Left lung (tissue), 4 donors: ENCODE measurements at regions not wholly inside any gene's neighbourhood (a gene's known extent, or its start where the extent isn't known, plus 50 kb on each side); places are given as distances from the start of the nearest gene placed in this dataset.

Experiments used
- ATAC-seq: fragments of 200-7000 bp; cut with Tn5 transposase; one replicate; pipeline ENCODE4 v1.9.1; 2020; ENCODE audit warnings: moderate library complexity
- DNase-seq, 4 donors: peaks; one replicate each; pipeline ENCODE4 v3.0.0-alpha.2; 2013 to 2020
- H3K27ac ChIP-seq, 2 donors: fragments of 200-600 bp; sonication (generic) in 1 of 2; one replicate each; pipeline versions ENCODE4 v1.5.0 to v1.8.0; 2020 to 2021
- H3K27me3 ChIP-seq, 2 donors: fragments of 200-600 bp; sonication (generic) in 1 of 2; one replicate each; pipeline versions ENCODE4 v1.5.0 to v1.8.0; 2020 to 2021
- H3K36me3 ChIP-seq, 2 donors: fragments of 200-600 bp; sonication (generic) in 1 of 2; one replicate each; pipeline versions ENCODE4 v1.5.0 to v1.8.0; 2020 to 2021
- H3K4me1 ChIP-seq, 2 donors: fragments of 200-600 bp; one replicate each; pipeline ENCODE4 v1.8.0; 2021
- H3K4me3 ChIP-seq, 2 donors: fragments of 200-600 bp; sonication (generic) in 1 of 2; one replicate each; pipeline versions ENCODE4 v1.5.0 to v1.8.0; 2020 to 2021; ENCODE audit warnings: mild to moderate bottlenecking in 1 of 2
- H3K9me3 ChIP-seq, 2 donors: fragments of 200-600 bp; sonication (generic) in 1 of 2; one replicate each; pipeline versions ENCODE4 v1.5.0 to v1.8.0; 2020 to 2021
- intact Hi-C, 2 donors: fragments of 100-400 bp; cut with DNase I; formaldehyde crosslinking; loops; one replicate each; pipeline versions ENCODE4 v1.11.2 to v1.14.2; 2022
- TF ChIP-seq, protein P1 (sequence below), 2 donors: fragments of 200-600 bp; sonication (generic) in 1 of 2; IDR thresholded peaks; one replicate each; pipeline versions ENCODE4 v1.5.0 to v1.8.0; 2021; ENCODE audit warnings: antibody characterized with exemption in 2 of 2
- donor health status: DM: no; HTN: yes; CAD: no.
- donor health status: DM: no; HTN: no; CAD: no.

DNA sequence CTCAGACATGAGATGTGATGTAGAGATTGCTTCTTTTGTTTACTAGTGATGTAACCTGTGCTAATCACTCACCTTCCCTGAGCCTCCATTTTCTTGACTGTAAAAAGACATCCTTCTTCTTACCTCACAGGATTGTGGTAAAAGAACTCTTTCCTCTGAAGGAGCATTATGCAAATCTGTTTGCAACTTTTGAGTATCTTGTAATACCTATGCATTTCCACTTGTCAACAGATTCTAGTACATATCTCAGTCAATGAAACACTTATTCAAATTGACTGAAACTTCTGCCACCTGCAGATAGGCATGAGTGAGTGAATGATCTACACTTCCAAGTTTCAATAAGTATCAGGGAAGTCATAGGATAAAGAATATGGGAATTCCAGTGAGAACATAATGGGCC is 174.7 kb downstream of the HHIPL2 start:
- intact Hi-C loops = no loop called here
- Histone ChIP-seq H3K4me1 (no peaks in the 10 kb centered on the region), H3K27ac (no peak overlapping the region), H3K36me3 (no peaks in the 10 kb centered on the region), H3K4me3 (no peak overlapping the region), H3K27me3 (no peaks in the 10 kb centered on the region), H3K9me3 (no peaks in the 10 kb centered on the region)
- ATAC-seq (no peak), DNase-seq (no peak)
- TF ChIP-seq, protein P1, sequence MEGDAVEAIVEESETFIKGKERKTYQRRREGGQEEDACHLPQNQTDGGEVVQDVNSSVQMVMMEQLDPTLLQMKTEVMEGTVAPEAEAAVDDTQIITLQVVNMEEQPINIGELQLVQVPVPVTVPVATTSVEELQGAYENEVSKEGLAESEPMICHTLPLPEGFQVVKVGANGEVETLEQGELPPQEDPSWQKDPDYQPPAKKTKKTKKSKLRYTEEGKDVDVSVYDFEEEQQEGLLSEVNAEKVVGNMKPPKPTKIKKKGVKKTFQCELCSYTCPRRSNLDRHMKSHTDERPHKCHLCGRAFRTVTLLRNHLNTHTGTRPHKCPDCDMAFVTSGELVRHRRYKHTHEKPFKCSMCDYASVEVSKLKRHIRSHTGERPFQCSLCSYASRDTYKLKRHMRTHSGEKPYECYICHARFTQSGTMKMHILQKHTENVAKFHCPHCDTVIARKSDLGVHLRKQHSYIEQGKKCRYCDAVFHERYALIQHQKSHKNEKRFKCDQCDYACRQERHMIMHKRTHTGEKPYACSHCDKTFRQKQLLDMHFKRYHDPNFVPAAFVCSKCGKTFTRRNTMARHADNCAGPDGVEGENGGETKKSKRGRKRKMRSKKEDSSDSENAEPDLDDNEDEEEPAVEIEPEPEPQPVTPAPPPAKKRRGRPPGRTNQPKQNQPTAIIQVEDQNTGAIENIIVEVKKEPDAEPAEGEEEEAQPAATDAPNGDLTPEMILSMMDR (IDR thresholded peaks at IDR 0.05) = no peak

DNA sequence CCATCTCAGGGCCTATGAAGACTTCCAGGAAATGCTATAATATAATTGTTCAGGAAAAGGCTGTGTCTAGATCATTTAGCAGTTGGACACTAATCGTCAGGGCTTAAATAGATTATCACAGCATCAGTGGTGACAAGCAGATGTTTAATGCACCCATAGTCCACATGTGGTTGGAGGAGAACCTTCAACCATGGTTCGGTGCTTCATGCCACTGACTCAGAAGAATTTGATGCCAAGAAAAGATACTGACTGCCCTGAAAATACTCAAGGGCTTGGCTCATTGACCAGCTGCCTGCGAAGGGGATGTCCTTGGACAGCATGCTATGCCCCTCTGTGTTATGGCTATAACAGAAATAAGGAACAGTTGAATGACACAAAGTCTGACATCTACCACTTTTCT is 175.7 kb downstream of the HHIPL2 start:
- ATAC-seq (no peak), DNase-seq (no peak)
- H3K27ac ChIP-seq = no peak overlapping the region
- TF ChIP-seq, protein P1 (IDR thresholded peaks at IDR 0.05) = no peak
- no peaks in the 10 kb centered on the region for H3K36me3 ChIP-seq
- no peaks in the 10 kb centered on the region for H3K9me3 ChIP-seq
- H3K4me3 ChIP-seq = no peak overlapping the region
- H3K27me3 ChIP-seq = no peaks in the 10 kb centered on the region
- H3K4me1 ChIP-seq = no peaks in the 10 kb centered on the region
- intact Hi-C loops = no loop called here

DNA sequence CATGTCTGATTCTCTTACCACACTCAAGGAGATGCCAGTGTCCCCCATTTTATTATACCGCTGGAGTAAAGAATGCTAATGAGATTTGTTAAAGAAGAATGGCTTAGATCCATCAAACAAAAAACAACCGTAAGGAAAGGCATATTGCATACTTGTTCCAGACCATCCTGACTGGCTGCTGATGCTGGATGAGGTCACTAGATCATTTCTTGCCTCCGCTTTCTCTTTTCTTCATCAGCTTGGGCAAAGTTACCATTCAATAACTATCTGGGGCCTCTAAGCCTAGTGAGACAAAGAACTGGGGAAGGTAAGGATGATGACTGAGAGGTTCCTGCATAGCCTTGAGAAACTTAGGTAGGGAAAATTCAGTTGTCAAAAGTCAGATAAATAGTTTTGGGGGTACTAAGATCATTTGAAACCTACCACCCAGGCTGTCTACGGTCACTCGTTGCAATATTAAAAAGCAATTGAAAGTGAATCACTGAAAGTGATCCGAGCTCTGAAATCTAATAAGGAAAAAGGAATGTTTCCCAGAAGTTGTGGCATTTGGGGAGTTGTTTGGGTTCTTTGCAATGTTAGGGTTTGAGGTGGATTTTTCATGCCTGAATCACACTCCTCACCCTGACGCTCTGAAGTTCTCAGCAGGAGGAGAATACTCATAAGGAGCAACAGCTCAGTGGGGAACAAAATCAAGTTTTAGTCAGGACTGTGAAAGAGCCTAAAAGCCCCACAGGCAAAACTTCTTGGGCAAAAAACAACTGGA is 176.8 kb downstream of the HHIPL2 start:
- H3K36me3 ChIP-seq = no peaks in the 10 kb centered on the region

DNA sequence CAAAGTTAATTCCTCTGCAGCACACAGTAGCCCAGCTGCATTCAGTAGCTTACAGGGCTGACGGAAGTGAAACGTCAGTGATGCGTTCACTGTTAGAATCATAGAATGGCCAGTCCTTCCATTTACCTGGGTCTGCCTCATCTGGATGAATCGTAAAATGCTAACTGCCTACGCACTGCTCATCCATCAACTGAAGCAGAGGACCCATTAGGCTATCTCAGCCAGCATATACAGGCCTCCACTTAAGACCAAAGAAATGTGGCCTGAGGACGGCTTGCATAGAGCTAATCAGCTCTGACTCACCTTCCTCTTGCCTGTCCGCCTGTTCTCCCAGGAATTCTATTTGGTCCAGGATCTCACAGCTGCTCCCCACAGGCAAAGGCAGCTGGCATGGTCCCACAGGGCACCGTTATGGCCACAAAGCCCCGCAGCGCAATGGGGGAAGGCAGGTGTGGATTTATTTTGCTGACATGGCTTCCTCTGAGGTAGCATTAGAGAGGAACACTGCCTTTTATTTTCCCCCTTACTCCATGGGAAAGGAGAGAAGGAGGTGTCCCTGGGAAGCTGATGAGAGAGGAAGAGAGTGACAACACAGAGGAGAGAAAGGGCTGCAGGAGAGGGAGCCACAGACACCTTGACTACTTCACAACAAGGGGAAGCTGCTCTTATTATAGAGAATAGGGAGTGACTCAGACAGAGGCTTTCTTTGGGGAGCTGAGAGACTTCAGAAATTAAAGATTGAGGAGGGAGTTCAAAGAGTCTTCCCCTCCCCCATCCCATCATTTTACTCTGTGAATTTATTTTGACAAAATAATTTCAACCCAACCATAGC is 177.6 kb downstream of the HHIPL2 start:
- TF ChIP-seq, protein P1 (IDR thresholded peaks at IDR 0.05) = no peak
- Histone ChIP-seq H3K4me1 (no peaks in the 10 kb centered on the region), H3K4me3 (no peak overlapping the region), H3K36me3 (no peaks in the 10 kb centered on the region), H3K27me3 (no peaks in the 10 kb centered on the region), H3K9me3 (no peaks in the 10 kb centered on the region), H3K27ac (no peak overlapping the region)
- peak in 1 of 4 donors; percentile 49 for DNase-seq
- no peak for ATAC-seq
- intact Hi-C loops = no loop called here

More for the DNA sequence above, 176.8 kb downstream of the HHIPL2 start:
- no peak for ATAC-seq
- Histone ChIP-seq H3K27me3 (no peaks in the 10 kb centered on the region), H3K27ac (no peak overlapping the region), H3K4me3 (no peak overlapping the region), H3K4me1 (no peaks in the 10 kb centered on the region), H3K9me3 (no peaks in the 10 kb centered on the region)
- TF ChIP-seq, protein P1 (IDR thresholded peaks at IDR 0.05) = no peak
- intact Hi-C loops = no loop called here
- no peak for DNase-seq

DNA sequence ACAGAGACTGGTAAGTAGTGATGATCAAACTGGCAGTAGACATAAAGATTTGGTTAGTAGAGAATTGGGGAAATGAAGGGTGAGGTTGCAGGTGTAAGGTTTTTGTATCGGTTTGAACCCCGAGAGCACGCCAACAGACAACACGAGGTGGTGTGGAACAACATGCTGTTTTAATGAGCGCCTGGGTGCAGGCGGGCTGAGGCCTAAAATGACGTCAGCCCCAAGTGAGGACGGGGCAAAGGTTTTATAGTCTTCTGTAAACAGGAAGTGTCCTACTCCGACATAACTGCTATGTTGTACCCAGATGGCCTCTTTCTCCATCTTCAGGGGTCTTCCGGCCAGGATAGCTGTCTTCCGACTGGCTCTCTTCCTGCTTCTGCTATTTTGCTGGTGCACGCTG is 178.8 kb downstream of the HHIPL2 start:
- Histone ChIP-seq H3K27me3 (no peaks in the 10 kb centered on the region), H3K4me1 (no peaks in the 10 kb centered on the region), H3K27ac (no peak overlapping the region), H3K36me3 (no peaks in the 10 kb centered on the region), H3K9me3 (no peaks in the 10 kb centered on the region), H3K4me3 (no peak overlapping the region)
- no peak for ATAC-seq
- intact Hi-C loops = no loop called here
- DNase-seq = no peak
- TF ChIP-seq, protein P1 (IDR thresholded peaks at IDR 0.05) = no peak
